IMR-90 (cell line): ENCODE measurements at regions not wholly inside any gene's neighbourhood (a gene's known extent, or its start where the extent isn't known, plus 50 kb on each side); places are given as distances from the start of the nearest gene placed in this dataset.

Experiments
- ATAC-seq: fragments of 200-7000 bp; cut with Tn5 transposase; 2 replicates; pipeline ENCODE4 v1.9.1; 2020; ENCODE audit warnings: low read depth, mild to moderate bottlenecking, moderate library complexity
- BruUV-seq: library from RNA; stranded (reverse); fragments of 400-500 nt; replicated peaks from 2 replicates; lab custom pipeline; 2021; lab: Mats Ljungman, UMichigan
- CTCF ChIA-PET: fragments of 300-600 bp; formaldehyde crosslinking; extraction: SDS; loops from one replicate; lab custom pipeline; 2021; ENCODE audit warnings: antibody characterized with exemption; lab: Yijun Ruan, JAX
- POLR2A ChIA-PET: fragments of 300-600 bp; sonication (Branson Sonifier 250); formaldehyde crosslinking; loops from one replicate; lab custom pipeline; 2022; ENCODE audit warnings: antibody characterized with exemption; ENCODE audit not compliant: unreplicated experiment; lab: Charles Lee
- DNase-seq: peaks from one replicate; pipeline ENCODE4 v3.0.0; 2013
- H2AFZ ChIP-seq: replicated peaks from 2 replicates; pipeline ENCODE3; 2013; ENCODE audit warnings: low read length, mild to moderate bottlenecking; ENCODE audit not compliant: poor library complexity
- H2AK5ac ChIP-seq: 2 replicates; pipeline ENCODE4 v1.6.1; 2013; ENCODE audit warnings: low read depth, low read length, inconsistent platforms
- H2AK9ac ChIP-seq: replicated peaks from 2 replicates; pipeline ENCODE3; 2013; ENCODE audit warnings: mild to moderate bottlenecking, low read depth, low read length, moderate library complexity; ENCODE audit not compliant: poor library complexity
- H2BK120ac ChIP-seq: 2 replicates; pipeline ENCODE4 v1.6.1; 2013; ENCODE audit warnings: low read depth, low read length, inconsistent platforms
- H2BK15ac ChIP-seq: 3 replicates; pipeline ENCODE4 v1.6.1; 2013; ENCODE audit warnings: low read depth, low read length, inconsistent platforms
- H2BK20ac ChIP-seq: 2 replicates; pipeline ENCODE4 v1.6.1; 2013; ENCODE audit warnings: low read depth, mild to moderate bottlenecking, inconsistent platforms, low read length, moderate library complexity
- H2BK5ac ChIP-seq: 2 replicates; pipeline ENCODE4 v1.6.1; 2013; ENCODE audit warnings: mild to moderate bottlenecking, low read depth, low read length, inconsistent platforms; ENCODE audit not compliant: poor library complexity, severe bottlenecking
- H3K14ac ChIP-seq: replicated peaks from 2 replicates; pipeline ENCODE4 v1.6.1; 2013; ENCODE audit warnings: low read depth, low read length, inconsistent platforms
- H3K18ac ChIP-seq: 2 replicates; pipeline ENCODE4 v1.6.1; 2013; ENCODE audit warnings: low read depth, low read length, control low read depth
- H3K23ac ChIP-seq: 2 replicates; pipeline ENCODE4 v1.6.1; 2013; ENCODE audit warnings: low read depth, low read length, inconsistent platforms
- H3K27ac ChIP-seq: 2 replicates; pipeline ENCODE4 v1.5.1; 2013; ENCODE audit warnings: mild to moderate bottlenecking, control low read depth, low read length; ENCODE audit not compliant: insufficient read depth
- H3K27me3 ChIP-seq: 2 replicates; pipeline ENCODE4 v1.6.1; 2013; ENCODE audit warnings: low read length; ENCODE audit not compliant: control insufficient read depth, insufficient read depth
- H3K36me3 ChIP-seq: 2 replicates; pipeline ENCODE4 v1.6.1; 2013; ENCODE audit warnings: low read length, mixed read lengths; ENCODE audit not compliant: control insufficient read depth, insufficient read depth
- H3K4ac ChIP-seq: 2 replicates; pipeline ENCODE4 v1.6.1; 2013; ENCODE audit warnings: low read depth, low read length, inconsistent platforms
- H3K4me1 ChIP-seq: 2 replicates; pipeline ENCODE4 v1.6.1; 2013; ENCODE audit warnings: low read length, mixed read lengths; ENCODE audit not compliant: control insufficient read depth, insufficient read depth
- H3K4me2 ChIP-seq: 2 replicates; pipeline ENCODE4 v1.6.1; 2013; ENCODE audit warnings: low read depth, mild to moderate bottlenecking, control low read depth, low read length, moderate library complexity
- H3K4me3 ChIP-seq: 2 replicates; pipeline ENCODE4 v1.5.1; 2013; ENCODE audit warnings: low read depth, mild to moderate bottlenecking, control low read depth, low read length, moderate library complexity; ENCODE audit not compliant: insufficient read depth
- H3K56ac ChIP-seq: 2 replicates; pipeline ENCODE4 v1.6.1; 2013; ENCODE audit warnings: low read length, inconsistent platforms; ENCODE audit not compliant: insufficient read depth; ENCODE audit errors: extremely low read depth
- H3K79me1 ChIP-seq, 2 experiments: 2 replicates each; pipeline ENCODE4 v1.6.1; 2013; ENCODE audit warnings: low read length in 2 of 2, inconsistent platforms in 1 of 2, low read depth in 1 of 2
- H3K9ac ChIP-seq: 2 replicates; pipeline ENCODE4 v1.6.1; 2013; ENCODE audit warnings: low read depth, low read length, control low read depth
- H3K9me1 ChIP-seq: 2 replicates; pipeline ENCODE4 v1.6.1; 2013; ENCODE audit warnings: low read length, inconsistent platforms; ENCODE audit not compliant: insufficient read depth
- H3K9me3 ChIP-seq: 2 replicates; pipeline ENCODE4 v1.6.1; 2013; ENCODE audit warnings: low read length; ENCODE audit not compliant: control insufficient read depth, insufficient read depth
- H4K20me1 ChIP-seq: 2 replicates; pipeline ENCODE4 v1.6.1; 2013; ENCODE audit warnings: low read length, inconsistent platforms; ENCODE audit not compliant: insufficient read depth
- H4K5ac ChIP-seq: 2 replicates; pipeline ENCODE4 v1.6.1; 2013; ENCODE audit warnings: mild to moderate bottlenecking, low read depth, low read length, control low read depth
- H4K8ac ChIP-seq, 2 experiments: 2 replicates each; pipeline ENCODE4 v1.6.1; 2013; ENCODE audit warnings: low read depth in 2 of 2, low read length in 2 of 2, control low read depth in 1 of 2, inconsistent platforms in 1 of 2
- H4K91ac ChIP-seq: 2 replicates; pipeline ENCODE4 v1.6.1; 2013; ENCODE audit warnings: low read depth, low read length, inconsistent platforms; ENCODE audit not compliant: insufficient read depth
- CHD1 ChIP-seq: IDR thresholded peaks from 2 replicates; pipeline ENCODE4 v1.6.1; 2012; ENCODE audit warnings: low read depth, low read length, improper control_type of control experiment
- FOS ChIP-seq: fragments of 150-350 bp; IDR thresholded peaks from 2 replicates; pipeline ENCODE4 v1.6.1; 2016; ENCODE audit warnings: low read depth, low read length
- MAFK ChIP-seq: IDR thresholded peaks from 2 replicates; pipeline ENCODE4 v1.6.1; 2012; ENCODE audit warnings: low read depth, low read length, improper control_type of control experiment
- RAD21 ChIP-seq: IDR thresholded peaks from 2 replicates; pipeline ENCODE4 v1.6.1; 2012; ENCODE audit warnings: low read length, improper control_type of control experiment
- WGBS, 2 experiments: methylation state at CpG; one replicate each; pipeline versions ENCODE4 v1.1.5 to v1.1.7; 2013; ENCODE audit warnings: missing lambda C conversion rate in 2 of 2; ENCODE audit not compliant: insufficient read length in 1 of 2; ENCODE audit errors: extremely low coverage in 2 of 2; 5-methylcytosine and 5-hydroxymethylcytosine counted together
- dilution Hi-C: fragments of 300-500 bp; cut with HindIII; formaldehyde crosslinking; loops from one replicate; pipeline ENCODE4 v1.14.3; 2018; ENCODE audit warnings: low sequenced_read_pairs; ENCODE audit not compliant: unreplicated experiment
- in situ Hi-C: fragments of 300-500 bp; cut with MboI; formaldehyde crosslinking; loops from 3 replicates; pipeline ENCODE4 v1.14.3; 2019; ENCODE audit warnings: low sequenced_read_pairs, inconsistent platforms, mixed read lengths
- intact Hi-C: fragments of 100-400 bp; cut with micrococcal nuclease; formaldehyde crosslinking; loops from 2 replicates; pipeline ENCODE4 v1.10.0; 2022

DNA sequence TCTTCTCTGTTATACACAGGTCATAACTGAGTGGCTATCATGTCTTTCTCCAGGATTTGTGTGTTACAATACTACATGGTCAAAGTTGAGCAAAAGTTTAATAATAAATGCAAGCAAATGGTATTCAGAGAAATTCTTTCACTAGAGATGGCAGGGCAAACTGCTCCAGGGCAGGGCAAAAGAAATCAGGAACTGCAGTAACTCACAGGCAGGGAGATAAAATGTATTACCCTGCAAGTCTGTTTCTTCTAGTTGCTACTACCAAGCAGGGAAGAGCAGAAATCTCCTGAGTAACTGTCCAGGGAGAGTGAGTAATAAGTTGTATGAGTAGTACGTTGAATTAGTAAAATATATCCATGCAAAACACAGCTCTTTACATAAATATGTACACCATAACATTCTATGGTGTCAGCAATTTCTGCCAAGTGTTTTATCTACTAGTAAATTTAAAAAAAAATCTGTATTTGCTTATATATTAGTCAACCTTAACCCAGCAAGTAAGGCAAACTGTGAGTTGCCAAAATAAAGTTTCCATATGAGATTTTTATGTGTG lies 404.1 kb downstream of the ZEB2 start:
- H3K4me2 ChIP-seq: no peak overlapping the region
- in situ Hi-C loops: no loop called here
- WGBS, 2 experiments: no CpG with 5 or more reads among the region's 1 CpG

More for the DNA sequence above, 404.1 kb downstream of the ZEB2 start:
- Histone ChIP-seq H3K56ac (no peak overlapping the region), H4K8ac (no peak overlapping the region), H4K5ac (no peak overlapping the region), H3K36me3 (no peaks in the 10 kb centered on the region), H3K4me1 (peaks cover 3% of the 10 kb centered on the region), H2AK5ac (no peak overlapping the region), H3K27me3 (no peaks in the 10 kb centered on the region), H2BK120ac (no peak overlapping the region), H3K9me1 (peaks cover 3% of the 10 kb centered on the region), H3K79me1 (no peaks in the 10 kb centered on the region), H3K4me3 (no peak overlapping the region), H3K27ac (no peak overlapping the region), H3K9me3 (no peaks in the 10 kb centered on the region), H4K20me1 (no peaks in the 10 kb centered on the region), H2AK9ac (no peak overlapping the region), H2BK15ac (no peak overlapping the region), H2BK20ac (no peak overlapping the region), H3K4ac (no peak overlapping the region), H3K23ac (no peak overlapping the region), H4K91ac (no peak overlapping the region), H3K9ac (no peak overlapping the region), H2AFZ (no peak overlapping the region), H2BK5ac (no peak overlapping the region), H3K18ac (no peak overlapping the region), H3K14ac (peak overlapping the region; percentile 20)
- intact Hi-C loops (no loop called here), dilution Hi-C loops (no loop called here)
- ChIA-PET CTCF (no interaction called here), POLR2A (no interaction called here)
- DNase-seq (peak; percentile 69), ATAC-seq (peak; percentile 63; the same call in 1 of the 2 replicates)
- TF ChIP-seq RAD21 (no peak), CHD1 (no peak), MAFK (peak; percentile 95), FOS (no peak)
- BruUV-seq: no TSS peak
